ENCODE measurements at regions not wholly inside any gene's neighbourhood (a gene's known extent, or its start where the extent isn't known, plus 50 kb on each side); places are given as distances from the start of the nearest gene placed in this dataset.

- no peak for TF ChIP-seq CTCF (IDR thresholded peaks at IDR 0.05; ENCODE audit: insufficient read depth, missing control alignments)
- DNase-seq (ENCODE audit: insufficient read length, low spot score) (no peak), FAIRE-seq (no peak)
Observed at GRCh38 chr3:31438742-31439141, 94.0 kb upstream of the STT3B start.

GRCh38 chr3:31439890-31440750 is 92.6 kb upstream of the STT3B start:
- DNase-seq (ENCODE audit: insufficient read length, low spot score) (no peak), FAIRE-seq (no peak)
- TF ChIP-seq CTCF (IDR thresholded peaks at IDR 0.05; ENCODE audit: insufficient read depth, missing control alignments), result no peak

- FAIRE-seq (no peak), DNase-seq (ENCODE audit: insufficient read length, low spot score) (no peak)
- no peak for TF ChIP-seq CTCF (IDR thresholded peaks at IDR 0.05; ENCODE audit: insufficient read depth, missing control alignments)
Observed at GRCh38 chr3:31440878-31441277, 91.8 kb upstream of the STT3B start.

GRCh38 chr3:31442755-31443154 is 90.0 kb upstream of the STT3B start:
- no peak for DNase-seq (ENCODE audit: insufficient read length, low spot score)
- no peak for TF ChIP-seq CTCF (IDR thresholded peaks at IDR 0.05; ENCODE audit: insufficient read depth, missing control alignments)
- no peak for FAIRE-seq

GRCh38 chr3:31444220-31445142 is 88.2 kb upstream of the STT3B start:
- TF ChIP-seq CTCF (IDR thresholded peaks at IDR 0.05; ENCODE audit: insufficient read depth, missing control alignments), result no peak
- FAIRE-seq, result no peak

GRCh38 chr3:31445701-31446100 is 87.0 kb upstream of the STT3B start:
- no peak for TF ChIP-seq CTCF (IDR thresholded peaks at IDR 0.05; ENCODE audit: insufficient read depth, missing control alignments)
- DNase-seq (ENCODE audit: insufficient read length, low spot score) (no peak), FAIRE-seq (no peak)

More at GRCh38 chr3:31444220-31445142, 88.2 kb upstream of the STT3B start:
- DNase-seq (ENCODE audit: insufficient read length, low spot score), result no peak

Data from D721Med (cell line).